PC-9 (cell line): ENCODE measurements at regions not wholly inside any gene's neighbourhood (a gene's known extent, or its start where the extent isn't known, plus 50 kb on each side); places are given as distances from the start of the nearest gene placed in this dataset.

Experiments used
- CTCF ChIP-seq: fragments of 200-600 bp; sonication (generic); conservative IDR thresholded peaks from 2 replicates; pipeline ENCODE4 v1.6.1; 2017; ENCODE audit warnings: mixed run types, antibody characterized with exemption, mild to moderate bottlenecking, moderate library complexity
- EZH2 ChIP-seq: fragments of 200-600 bp; sonication (generic); IDR thresholded peaks from 2 replicates; pipeline ENCODE4 v1.8.0; 2017; ENCODE audit warnings: antibody characterized with exemption, low read depth

GRCh38 chr22:48333816-48334735 lies 1493.6 kb downstream of the BRD1 start:
- TF ChIP-seq CTCF (no peak), EZH2 (no peak)
